ENCODE measurements at regions not wholly inside any gene's neighbourhood (a gene's known extent, or its start where the extent isn't known, plus 50 kb on each side); places are given as distances from the start of the nearest gene placed in this dataset.

DNA sequence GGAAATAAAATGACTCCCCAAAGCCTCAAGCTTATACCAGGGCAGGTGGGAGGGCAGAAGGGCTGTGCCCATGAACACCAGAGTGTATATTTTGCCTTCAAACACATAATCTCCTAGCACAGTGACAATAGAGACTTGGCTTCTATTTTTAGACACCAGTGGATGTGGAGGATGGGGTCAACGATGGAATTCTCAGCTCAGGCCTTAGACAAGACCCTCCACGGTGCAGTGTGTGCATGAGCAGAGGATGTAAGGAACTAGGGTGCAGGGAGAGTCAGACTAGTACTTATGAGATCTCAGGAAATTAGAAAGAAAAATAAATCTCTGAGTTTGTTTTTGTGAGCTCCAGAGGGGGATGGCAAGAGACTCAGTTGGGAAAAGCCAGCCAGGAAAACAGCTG, 113.6 kb upstream of the CADM1 start:
- Histone ChIP-seq H3K9me2 (replicated peaks; ENCODE audit: control insufficient read depth, low read length) (no peaks in the 10 kb centered on the region), H3K36me3 (ENCODE audit: control insufficient read depth, low read length) (no peaks in the 10 kb centered on the region), H3F3A (ENCODE audit: control insufficient read depth, insufficient read depth) (no peaks in the 10 kb centered on the region), H3K4me1 (ENCODE audit: control insufficient read depth, low read length) (no peaks in the 10 kb centered on the region), H3K4me3 (ENCODE audit: low read length) (no peak overlapping the region), H4K20me1 (ENCODE audit: control insufficient read depth, insufficient read depth, low read depth, low read length) (no peaks in the 10 kb centered on the region), H3K9me3 (ENCODE audit: control insufficient read depth, insufficient read depth, low read length) (no peaks in the 10 kb centered on the region), H3K27me3 (ENCODE audit: control insufficient read depth, low read length) (no peaks in the 10 kb centered on the region), H3K27ac (ENCODE audit: low read depth, low read length) (no peak overlapping the region), H3K4me2 (ENCODE audit: low read length) (no peak overlapping the region), H3K79me2 (ENCODE audit: control insufficient read depth, low read length) (no peaks in the 10 kb centered on the region)
- TF ChIP-seq, protein P1, sequence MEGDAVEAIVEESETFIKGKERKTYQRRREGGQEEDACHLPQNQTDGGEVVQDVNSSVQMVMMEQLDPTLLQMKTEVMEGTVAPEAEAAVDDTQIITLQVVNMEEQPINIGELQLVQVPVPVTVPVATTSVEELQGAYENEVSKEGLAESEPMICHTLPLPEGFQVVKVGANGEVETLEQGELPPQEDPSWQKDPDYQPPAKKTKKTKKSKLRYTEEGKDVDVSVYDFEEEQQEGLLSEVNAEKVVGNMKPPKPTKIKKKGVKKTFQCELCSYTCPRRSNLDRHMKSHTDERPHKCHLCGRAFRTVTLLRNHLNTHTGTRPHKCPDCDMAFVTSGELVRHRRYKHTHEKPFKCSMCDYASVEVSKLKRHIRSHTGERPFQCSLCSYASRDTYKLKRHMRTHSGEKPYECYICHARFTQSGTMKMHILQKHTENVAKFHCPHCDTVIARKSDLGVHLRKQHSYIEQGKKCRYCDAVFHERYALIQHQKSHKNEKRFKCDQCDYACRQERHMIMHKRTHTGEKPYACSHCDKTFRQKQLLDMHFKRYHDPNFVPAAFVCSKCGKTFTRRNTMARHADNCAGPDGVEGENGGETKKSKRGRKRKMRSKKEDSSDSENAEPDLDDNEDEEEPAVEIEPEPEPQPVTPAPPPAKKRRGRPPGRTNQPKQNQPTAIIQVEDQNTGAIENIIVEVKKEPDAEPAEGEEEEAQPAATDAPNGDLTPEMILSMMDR (IDR thresholded peaks at IDR 0.05; ENCODE audit: low read depth, low read length, poor library complexity, severe bottlenecking), result no peak
- no peak for TF ChIP-seq EZH2phosphoT487 (IDR thresholded peaks at IDR 0.05; ENCODE audit: borderline replicate concordance, low read length)

DNA sequence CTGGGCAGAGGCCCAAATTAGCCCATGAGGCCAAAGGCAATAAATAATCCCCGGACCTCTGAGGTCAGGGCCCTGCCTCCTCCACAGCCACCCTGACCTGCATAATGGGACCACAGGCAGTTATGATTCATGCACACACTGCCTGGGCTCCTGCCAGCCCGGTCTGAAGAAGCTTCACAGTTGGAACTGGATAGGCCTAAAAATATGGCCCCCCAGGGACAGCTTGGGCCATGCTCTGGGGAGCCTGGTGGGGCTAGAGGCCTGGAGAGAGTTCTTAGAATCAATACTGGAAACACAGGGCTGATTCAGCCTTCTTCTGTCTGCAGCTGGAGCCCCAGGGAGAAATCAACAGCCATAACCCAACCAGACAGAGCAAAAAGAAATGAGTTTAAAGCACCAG, 112.8 kb upstream of the CADM1 start:
- no peak overlapping the region for H3K4me3 ChIP-seq (ENCODE audit: low read length)
- no peaks in the 10 kb centered on the region for H4K20me1 ChIP-seq (ENCODE audit: control insufficient read depth, insufficient read depth, low read depth, low read length)
- H3K9me2 ChIP-seq (replicated peaks; ENCODE audit: control insufficient read depth, low read length), result no peaks in the 10 kb centered on the region
- no peaks in the 10 kb centered on the region for H3K4me1 ChIP-seq (ENCODE audit: control insufficient read depth, low read length)
- no peak for TF ChIP-seq EZH2phosphoT487 (IDR thresholded peaks at IDR 0.05; ENCODE audit: borderline replicate concordance, low read length)
- TF ChIP-seq, protein P1 (IDR thresholded peaks at IDR 0.05; ENCODE audit: low read depth, low read length, poor library complexity, severe bottlenecking), result no peak
- H3K27ac ChIP-seq (ENCODE audit: low read depth, low read length), result no peak overlapping the region
- no peaks in the 10 kb centered on the region for H3F3A ChIP-seq (ENCODE audit: control insufficient read depth, insufficient read depth)
- H3K36me3 ChIP-seq (ENCODE audit: control insufficient read depth, low read length), result no peaks in the 10 kb centered on the region
- no peaks in the 10 kb centered on the region for H3K9me3 ChIP-seq (ENCODE audit: control insufficient read depth, insufficient read depth, low read length)
- no peak overlapping the region for H3K4me2 ChIP-seq (ENCODE audit: low read length)
- H3K79me2 ChIP-seq (ENCODE audit: control insufficient read depth, low read length), result no peaks in the 10 kb centered on the region
- H3K27me3 ChIP-seq (ENCODE audit: control insufficient read depth, low read length), result no peaks in the 10 kb centered on the region

DNA sequence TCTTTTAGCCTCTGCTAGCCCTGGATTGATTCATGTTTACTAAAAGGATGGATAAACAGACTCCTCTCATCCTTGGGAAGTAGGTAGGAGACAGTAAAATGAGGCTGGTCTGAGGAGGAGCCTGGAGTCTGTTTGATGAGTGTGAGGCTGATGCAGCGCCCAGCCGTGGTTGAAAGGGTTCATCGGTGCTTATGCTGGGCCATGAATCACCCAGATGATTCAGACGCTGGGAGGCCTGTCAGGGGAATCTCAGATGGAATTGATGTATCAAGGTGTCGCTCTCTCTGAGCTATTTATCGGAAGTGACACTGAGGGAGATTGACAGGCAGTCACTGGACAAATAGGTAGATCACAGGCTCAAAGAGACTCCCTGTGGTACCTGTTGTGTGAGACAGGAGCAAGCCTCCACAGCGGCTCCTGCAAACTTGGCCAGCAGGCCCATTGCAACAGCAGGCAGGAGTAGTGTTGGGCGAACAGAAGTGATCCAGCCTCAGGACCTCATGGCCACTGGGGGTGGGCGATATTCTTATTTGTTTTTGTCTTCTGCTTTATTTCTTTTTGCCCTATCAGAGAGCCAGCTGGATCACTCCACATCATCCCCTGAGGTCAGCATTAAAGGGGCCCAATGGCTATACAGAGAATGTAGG, 109.9 kb upstream of the CADM1 start:
- H3K9me2 ChIP-seq (replicated peaks; ENCODE audit: control insufficient read depth, low read length), result no peaks in the 10 kb centered on the region
- H3F3A ChIP-seq (ENCODE audit: control insufficient read depth, insufficient read depth), result no peaks in the 10 kb centered on the region
- H3K27me3 ChIP-seq (ENCODE audit: control insufficient read depth, low read length), result no peaks in the 10 kb centered on the region
- no peaks in the 10 kb centered on the region for H3K36me3 ChIP-seq (ENCODE audit: control insufficient read depth, low read length)
- no peak overlapping the region for H3K4me3 ChIP-seq (ENCODE audit: low read length)
- no peaks in the 10 kb centered on the region for H3K4me1 ChIP-seq (ENCODE audit: control insufficient read depth, low read length)
- no peak overlapping the region for H3K27ac ChIP-seq (ENCODE audit: low read depth, low read length)
- H3K9me3 ChIP-seq (ENCODE audit: control insufficient read depth, insufficient read depth, low read length), result no peaks in the 10 kb centered on the region
- no peaks in the 10 kb centered on the region for H4K20me1 ChIP-seq (ENCODE audit: control insufficient read depth, insufficient read depth, low read depth, low read length)
- no peak overlapping the region for H3K4me2 ChIP-seq (ENCODE audit: low read length)
- TF ChIP-seq EZH2phosphoT487 (IDR thresholded peaks at IDR 0.05; ENCODE audit: borderline replicate concordance, low read length), result no peak
- TF ChIP-seq, protein P1 (IDR thresholded peaks at IDR 0.05; ENCODE audit: low read depth, low read length, poor library complexity, severe bottlenecking), result no peak
- no peaks in the 10 kb centered on the region for H3K79me2 ChIP-seq (ENCODE audit: control insufficient read depth, low read length)

Data from DOHH2 (cell line).